HL-60 (cell line): ENCODE measurements at regions not wholly inside any gene's neighbourhood (a gene's known extent, or its start where the extent isn't known, plus 50 kb on each side); places are given as distances from the start of the nearest gene placed in this dataset.

ENCODE experiments used
- DNase-seq, 2 experiments: peaks; one replicate each; pipeline ENCODE4 v3.0.0-alpha.2; 2010 to 2020; ENCODE audit warnings: low read depth in 1 of 2, low spot score in 1 of 2
- H3K27ac ChIP-seq: fragments of 250-450 bp; sonication (Bioruptor Pico); replicated peaks from 2 replicates; pipeline ENCODE4 v1.5.1; 2020; ENCODE audit warnings: mild to moderate bottlenecking, moderate library complexity
- H3K27me3 ChIP-seq: fragments of 250-450 bp; sonication (Bioruptor Pico); 2 replicates; pipeline ENCODE4 v1.5.1; 2021; ENCODE audit warnings: mild to moderate bottlenecking, moderate library complexity; ENCODE audit not compliant: insufficient read depth, poor library complexity, severe bottlenecking
- H3K4me3 ChIP-seq: replicated peaks from 2 replicates; pipeline ENCODE4 v1.5.1; 2011; ENCODE audit warnings: mild to moderate bottlenecking, control low read depth, low read length; ENCODE audit not compliant: insufficient read depth
- CTCF ChIP-seq: IDR thresholded peaks from one replicate; pipeline ENCODE4 v1.5.1; 2011; ENCODE audit warnings: low read length, control low read depth, inconsistent platforms; ENCODE audit not compliant: insufficient read depth
- GABPA ChIP-seq: IDR thresholded peaks from 2 replicates; pipeline ENCODE4 v1.6.1; 2012; ENCODE audit warnings: low read depth
- POLR2AphosphoS5 ChIP-seq: IDR thresholded peaks from 2 replicates; pipeline ENCODE4 v1.6.1; 2012; ENCODE audit warnings: low read depth
- SPI1 ChIP-seq: IDR thresholded peaks from 2 replicates; pipeline ENCODE4 v1.6.1; 2012; ENCODE audit warnings: low read depth, mild to moderate bottlenecking, borderline replicate concordance
- TF ChIP-seq, protein P1 (sequence below): IDR thresholded peaks from 2 replicates; pipeline ENCODE4 v1.6.1; 2012; ENCODE audit warnings: low read depth; ENCODE audit not compliant: insufficient replicate concordance

- TF ChIP-seq SPI1 (no peak), GABPA (no peak), POLR2AphosphoS5 (no peak), CTCF (no peak)
- TF ChIP-seq, protein P1, sequence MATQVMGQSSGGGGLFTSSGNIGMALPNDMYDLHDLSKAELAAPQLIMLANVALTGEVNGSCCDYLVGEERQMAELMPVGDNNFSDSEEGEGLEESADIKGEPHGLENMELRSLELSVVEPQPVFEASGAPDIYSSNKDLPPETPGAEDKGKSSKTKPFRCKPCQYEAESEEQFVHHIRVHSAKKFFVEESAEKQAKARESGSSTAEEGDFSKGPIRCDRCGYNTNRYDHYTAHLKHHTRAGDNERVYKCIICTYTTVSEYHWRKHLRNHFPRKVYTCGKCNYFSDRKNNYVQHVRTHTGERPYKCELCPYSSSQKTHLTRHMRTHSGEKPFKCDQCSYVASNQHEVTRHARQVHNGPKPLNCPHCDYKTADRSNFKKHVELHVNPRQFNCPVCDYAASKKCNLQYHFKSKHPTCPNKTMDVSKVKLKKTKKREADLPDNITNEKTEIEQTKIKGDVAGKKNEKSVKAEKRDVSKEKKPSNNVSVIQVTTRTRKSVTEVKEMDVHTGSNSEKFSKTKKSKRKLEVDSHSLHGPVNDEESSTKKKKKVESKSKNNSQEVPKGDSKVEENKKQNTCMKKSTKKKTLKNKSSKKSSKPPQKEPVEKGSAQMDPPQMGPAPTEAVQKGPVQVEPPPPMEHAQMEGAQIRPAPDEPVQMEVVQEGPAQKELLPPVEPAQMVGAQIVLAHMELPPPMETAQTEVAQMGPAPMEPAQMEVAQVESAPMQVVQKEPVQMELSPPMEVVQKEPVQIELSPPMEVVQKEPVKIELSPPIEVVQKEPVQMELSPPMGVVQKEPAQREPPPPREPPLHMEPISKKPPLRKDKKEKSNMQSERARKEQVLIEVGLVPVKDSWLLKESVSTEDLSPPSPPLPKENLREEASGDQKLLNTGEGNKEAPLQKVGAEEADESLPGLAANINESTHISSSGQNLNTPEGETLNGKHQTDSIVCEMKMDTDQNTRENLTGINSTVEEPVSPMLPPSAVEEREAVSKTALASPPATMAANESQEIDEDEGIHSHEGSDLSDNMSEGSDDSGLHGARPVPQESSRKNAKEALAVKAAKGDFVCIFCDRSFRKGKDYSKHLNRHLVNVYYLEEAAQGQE: no peak
- H3K4me3 ChIP-seq: no peak overlapping the region
- no peak for DNase-seq
- H3K27me3 ChIP-seq: no peaks in the 10 kb centered on the region
- H3K27ac ChIP-seq: no peak overlapping the region
Observed at GRCh38 chr10:30187010-30187409, 127.6 kb upstream of the JCAD start.

DNA sequence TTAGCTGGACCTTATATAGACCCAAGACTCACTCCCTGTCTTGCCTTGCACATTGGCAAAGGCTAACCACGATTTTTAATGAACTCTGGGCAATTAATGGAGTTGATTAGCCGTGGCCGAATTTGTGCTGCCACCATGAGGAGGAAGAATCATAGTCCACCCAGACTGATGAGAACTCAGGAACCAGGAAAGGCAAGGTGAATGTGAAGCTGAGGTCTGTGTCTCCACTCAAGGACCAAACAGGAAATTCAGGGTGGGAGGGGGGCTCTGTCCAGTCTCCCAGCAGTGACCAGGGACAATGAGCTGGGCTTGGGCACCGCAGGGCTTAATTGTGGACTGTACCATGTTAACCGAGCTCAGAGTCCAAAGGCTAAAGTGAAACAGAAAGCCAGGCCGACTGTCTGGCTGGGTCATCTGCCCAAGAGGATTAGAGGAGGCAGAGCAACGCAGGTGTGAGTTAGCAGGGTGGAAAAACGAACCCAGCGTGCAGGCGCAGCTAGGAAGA lies 127.0 kb upstream of the JCAD start:
- no peak overlapping the region for H3K27ac ChIP-seq
- TF ChIP-seq CTCF: no peak
- TF ChIP-seq GABPA: no peak
- TF ChIP-seq, protein P1: no peak
- no peak for TF ChIP-seq POLR2AphosphoS5
- no peak for TF ChIP-seq SPI1
- no peak overlapping the region for H3K4me3 ChIP-seq
- no peaks in the 10 kb centered on the region for H3K27me3 ChIP-seq
- no peak for DNase-seq

DNA sequence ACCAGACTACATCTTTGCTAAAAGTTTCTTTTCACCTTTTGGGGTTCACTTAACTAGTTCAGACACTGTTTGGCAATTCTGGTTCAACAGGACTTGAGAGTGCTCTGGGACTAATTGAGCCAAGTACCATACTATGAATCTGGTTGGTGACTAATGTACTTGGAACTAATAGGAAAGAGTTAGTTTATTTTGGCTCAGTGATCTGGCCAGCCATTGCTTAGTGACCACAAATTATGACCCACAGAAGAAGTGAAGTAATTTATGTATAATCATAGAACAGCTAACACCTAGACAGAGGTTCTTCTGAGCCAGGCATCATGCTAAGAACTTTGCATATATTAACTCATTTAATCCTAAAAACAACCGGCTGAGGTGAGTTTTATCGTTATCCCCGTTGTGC lies 126.5 kb upstream of the JCAD start:
- Histone ChIP-seq H3K27me3 (no peaks in the 10 kb centered on the region), H3K4me3 (no peak overlapping the region), H3K27ac (no peak overlapping the region)
- no peak for DNase-seq
- TF ChIP-seq CTCF (no peak), POLR2AphosphoS5 (no peak), GABPA (no peak)

DNA sequence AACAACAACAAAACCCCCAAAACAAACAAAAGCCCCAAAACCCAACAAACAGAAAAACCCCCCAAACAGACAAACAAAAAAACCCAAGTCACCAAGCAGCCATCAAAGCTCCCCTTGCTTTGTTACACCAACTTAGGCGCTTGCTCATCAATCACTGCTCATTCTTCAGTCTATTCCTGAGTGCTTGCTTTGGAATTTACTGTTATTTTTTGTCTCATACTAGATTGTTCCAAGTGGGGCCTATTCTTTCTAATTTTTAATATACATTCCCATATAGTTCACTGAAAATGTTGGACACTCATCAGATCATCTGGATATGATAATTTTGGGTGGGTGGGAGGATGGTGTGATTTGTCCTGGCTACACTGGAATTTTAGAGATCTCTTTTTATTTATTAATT lies 126.0 kb upstream of the JCAD start:
- no peak for DNase-seq
- Histone ChIP-seq H3K4me3 (no peak overlapping the region), H3K27me3 (no peaks in the 10 kb centered on the region), H3K27ac (no peak overlapping the region)
- TF ChIP-seq SPI1 (no peak), POLR2AphosphoS5 (no peak), GABPA (no peak), CTCF (no peak)
- TF ChIP-seq, protein P1: no peak
